ENCODE measurements at regions not wholly inside any gene's neighbourhood (a gene's known extent, or its start where the extent isn't known, plus 50 kb on each side); places are given as distances from the start of the nearest gene placed in this dataset.

DNA sequence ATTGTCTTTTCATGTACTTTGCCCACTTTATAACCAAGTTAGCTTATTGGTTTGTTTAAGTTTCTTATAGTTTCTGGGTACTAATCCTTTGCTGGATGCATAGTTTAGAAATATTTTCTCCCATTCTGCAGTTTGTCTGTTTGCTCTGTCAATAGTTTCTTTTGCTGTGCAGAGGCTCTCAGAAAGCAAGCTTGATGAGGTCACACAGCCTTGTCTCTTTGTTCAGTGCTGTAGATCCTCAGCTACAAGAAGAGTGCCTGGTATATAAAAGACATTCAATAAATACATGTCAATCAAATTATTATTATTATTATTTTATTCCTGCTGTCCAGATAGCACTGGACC, 55.2 kb upstream of the MEDAG start:
- Mint-ChIP-seq H3K9me3 (no peaks in the 10 kb centered on the region), H3K36me3 (ENCODE audit: low read depth) (no peaks in the 10 kb centered on the region), H3K4me1 (ENCODE audit: low read depth) (peaks cover 10% of the 10 kb centered on the region), H3K27ac (no peak overlapping the region), H3K4me3 (no peak overlapping the region), H3K27me3 (ENCODE audit: low read depth) (peaks cover 20% of the 10 kb centered on the region)

DNA sequence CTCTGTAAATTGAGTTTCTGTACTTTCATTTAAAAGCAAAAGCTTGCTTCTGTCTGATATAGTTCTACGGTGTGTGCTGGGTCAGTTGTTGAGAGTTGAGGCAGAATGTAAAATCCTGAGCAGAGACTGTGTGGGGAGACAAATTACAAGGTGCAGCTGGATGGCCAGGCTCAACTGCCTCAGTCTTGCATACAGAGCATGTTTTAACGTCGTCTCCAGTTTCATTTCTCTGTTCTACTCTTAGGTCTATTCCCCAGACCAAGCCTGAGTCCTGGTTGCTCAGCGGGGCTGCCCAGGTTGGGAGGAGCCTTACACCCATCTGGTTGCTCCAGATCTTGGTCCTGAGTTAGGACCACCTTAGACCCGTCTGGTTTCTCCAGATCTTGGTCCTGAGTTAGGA, 54.4 kb upstream of the MEDAG start:
- no peaks in the 10 kb centered on the region for H3K9me3 Mint-ChIP-seq
- H3K4me3 Mint-ChIP-seq: no peak overlapping the region
- no peaks in the 10 kb centered on the region for H3K36me3 Mint-ChIP-seq (ENCODE audit: low read depth)
- H3K27ac Mint-ChIP-seq: no peak overlapping the region
- peaks cover 20% of the 10 kb centered on the region for H3K27me3 Mint-ChIP-seq (ENCODE audit: low read depth)
- peaks cover 9% of the 10 kb centered on the region for H3K4me1 Mint-ChIP-seq (ENCODE audit: low read depth)

DNA sequence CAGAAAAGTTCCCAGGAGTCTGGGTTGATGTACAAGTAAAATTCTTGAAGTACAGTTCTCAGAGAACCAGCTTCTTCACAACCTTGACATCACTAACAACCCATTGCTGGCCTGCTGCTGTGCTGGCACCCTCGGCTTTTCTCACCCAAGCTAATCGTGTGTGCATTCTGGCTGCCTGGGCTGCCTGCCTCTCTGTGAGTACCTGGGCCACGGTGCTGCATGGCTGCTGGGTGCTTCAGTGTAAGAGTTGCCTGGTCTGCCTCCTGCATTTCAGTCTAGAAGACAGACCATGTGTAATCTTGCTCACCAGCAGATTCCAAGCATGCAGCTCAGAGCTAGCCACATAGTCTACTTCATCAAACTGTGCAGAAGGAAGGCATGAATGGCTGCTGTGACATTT, 50.5 kb upstream of the MEDAG start:
- Mint-ChIP-seq H3K9me3 (no peaks in the 10 kb centered on the region), H3K27ac (no peak overlapping the region), H3K36me3 (ENCODE audit: low read depth) (no peaks in the 10 kb centered on the region), H3K4me1 (ENCODE audit: low read depth) (no peaks in the 10 kb centered on the region), H3K4me3 (no peak overlapping the region), H3K27me3 (ENCODE audit: low read depth) (peaks cover 26% of the 10 kb centered on the region)

DNA sequence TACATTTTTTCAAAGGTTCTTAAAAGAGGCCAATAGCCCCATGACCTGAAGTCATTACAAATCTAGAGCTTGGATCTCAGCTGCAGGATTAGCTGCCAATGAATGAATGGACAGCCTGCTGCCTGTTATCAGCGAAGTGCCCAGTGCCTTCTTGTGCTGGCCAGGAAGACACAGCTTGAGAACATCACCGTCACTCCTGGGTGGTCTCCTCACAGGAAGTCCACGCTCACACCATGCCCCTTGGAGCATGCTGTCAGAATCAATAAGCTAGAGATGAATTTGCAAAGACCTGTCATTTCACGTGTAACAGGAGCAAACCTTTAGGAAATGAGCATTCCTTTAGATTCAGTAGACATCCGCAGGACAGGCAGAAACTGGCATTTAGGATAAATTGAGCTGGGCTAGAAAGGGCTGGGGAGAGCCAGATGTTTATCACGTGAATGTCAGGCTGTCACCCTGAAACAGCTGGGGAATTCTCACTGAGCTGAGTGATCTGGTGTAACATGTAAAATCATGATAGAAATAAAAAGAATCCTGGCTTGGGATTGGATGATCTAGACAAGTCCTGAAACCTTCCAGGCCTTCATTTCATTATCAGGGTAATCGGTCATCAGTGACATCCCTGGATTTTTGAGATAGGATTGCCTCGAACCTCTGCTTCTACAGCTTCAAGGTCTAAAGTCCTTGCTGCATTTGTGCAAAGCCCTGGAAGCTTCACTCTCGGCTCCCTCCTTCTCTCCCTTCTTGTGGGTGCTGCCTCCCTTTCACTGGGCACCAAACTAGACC, 49.9 kb upstream of the MEDAG start:
- no peaks in the 10 kb centered on the region for H3K36me3 Mint-ChIP-seq (ENCODE audit: low read depth)
- no peak overlapping the region for H3K4me3 Mint-ChIP-seq
- H3K27me3 Mint-ChIP-seq (ENCODE audit: low read depth): peaks cover 22% of the 10 kb centered on the region
- no peaks in the 10 kb centered on the region for H3K4me1 Mint-ChIP-seq (ENCODE audit: low read depth)
- no peak overlapping the region for H3K27ac Mint-ChIP-seq
- no peaks in the 10 kb centered on the region for H3K9me3 Mint-ChIP-seq
